GM21390 (cell line): ENCODE measurements at regions not wholly inside any gene's neighbourhood (a gene's known extent, or its start where the extent isn't known, plus 50 kb on each side); places are given as distances from the start of the nearest gene placed in this dataset.
"Not testable (repeated sequence)": the region's sequence is repeated elsewhere in the genome, so short reads cannot be mapped to it uniquely, and the experiment has no call there.

ENCODE experiments used
- ATAC-seq: cut with Tn5 transposase; IDR thresholded peaks from one replicate; pipeline ENCODE4 v1.9.1; 2021; ENCODE audit not compliant: unreplicated experiment

- no peak for ATAC-seq
Measured at GRCh38 chr7:113610572-113610971, 308.2 kb downstream of the PPP1R3A start.

DNA sequence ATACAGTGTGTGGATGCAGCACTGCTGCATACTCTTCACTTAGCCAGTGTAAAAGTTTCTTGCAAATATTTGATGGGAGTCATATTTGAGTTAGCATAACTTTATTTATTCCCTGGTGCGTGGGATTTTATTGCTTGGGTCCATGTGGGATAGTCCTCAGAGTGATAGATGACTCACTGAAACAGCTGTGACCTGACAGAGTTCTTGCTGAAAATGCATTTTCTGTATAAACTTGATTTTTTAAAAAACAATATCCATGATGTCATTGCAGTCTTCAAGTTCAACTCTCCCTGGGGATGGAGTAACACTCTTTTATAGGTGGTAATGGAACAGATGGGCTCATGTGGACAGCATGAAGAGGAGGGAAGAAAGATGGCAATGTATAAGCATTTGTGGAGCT lies 310.0 kb downstream of the PPP1R3A start:
- ATAC-seq = no peak

- ATAC-seq = no peak
Measured at GRCh38 chr7:113606325-113606724, 312.5 kb downstream of the PPP1R3A start.

DNA sequence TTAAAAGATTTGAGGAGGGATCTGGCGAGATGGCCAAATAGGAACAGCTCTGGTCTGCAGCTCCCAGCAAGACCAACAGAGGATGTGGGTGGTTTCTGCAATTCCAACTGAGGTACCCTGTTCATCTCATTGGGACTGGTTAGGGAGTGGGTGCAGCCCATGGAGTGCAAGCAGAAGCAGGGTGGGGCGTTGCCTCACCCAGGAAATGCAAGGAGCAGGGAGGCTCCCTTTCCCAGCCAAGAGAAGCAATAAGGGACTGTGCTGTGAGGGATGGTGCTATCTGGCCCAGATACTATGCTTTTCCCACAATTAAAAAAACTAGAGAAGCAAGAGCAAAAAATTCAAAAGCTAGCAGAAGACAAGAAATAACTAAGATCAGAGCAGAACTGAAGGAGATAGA lies 318.4 kb downstream of the PPP1R3A start:
- not testable (repeated sequence) for ATAC-seq

DNA sequence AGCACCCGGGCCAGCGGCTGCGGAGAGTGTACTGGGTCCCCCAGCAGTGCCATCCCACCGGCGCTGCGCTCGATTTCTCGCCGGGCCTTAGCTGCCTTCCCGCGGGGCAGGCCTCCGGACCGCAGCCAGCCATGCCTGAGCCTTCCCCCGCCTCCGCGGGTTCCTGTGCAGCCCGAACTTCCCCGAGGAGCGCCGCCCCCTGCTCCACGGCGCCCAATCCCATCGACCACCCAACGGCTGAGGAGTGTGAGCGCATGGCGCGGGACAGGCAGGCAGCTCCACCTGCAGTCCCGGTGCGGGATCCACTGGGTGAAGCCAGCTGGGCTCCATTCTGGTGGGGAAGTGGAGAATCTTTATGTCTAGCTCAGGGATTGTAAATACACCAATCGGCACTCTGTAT lies 325.4 kb downstream of the PPP1R3A start:
- not testable (repeated sequence) for ATAC-seq

DNA sequence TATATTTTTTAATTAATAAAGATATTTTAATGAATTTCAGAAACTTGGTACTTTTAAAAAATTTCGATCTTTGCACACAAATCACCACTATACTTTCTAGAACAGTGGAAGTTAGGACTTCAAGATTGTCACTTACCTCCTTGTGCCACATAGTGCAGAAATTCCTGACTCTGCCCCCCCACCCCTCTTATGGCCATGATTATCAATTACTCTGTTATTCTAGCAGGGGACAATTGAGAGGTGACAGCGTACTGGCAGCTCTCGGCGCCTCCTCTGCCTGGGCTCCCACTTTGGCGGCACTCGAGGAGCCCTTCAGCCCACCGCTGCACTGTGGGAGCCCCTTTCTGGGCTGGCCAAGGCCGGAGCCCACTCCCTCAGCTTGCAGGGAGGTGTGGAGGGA lies 325.9 kb downstream of the PPP1R3A start:
- not testable (repeated sequence) for ATAC-seq

- no peak for ATAC-seq
Measured at GRCh38 chr7:113582471-113582870, 336.3 kb downstream of the PPP1R3A start.

GRCh38 chr7:113563257-113563656 lies 355.6 kb downstream of the PPP1R3A start:
- not testable (repeated sequence) for ATAC-seq

DNA sequence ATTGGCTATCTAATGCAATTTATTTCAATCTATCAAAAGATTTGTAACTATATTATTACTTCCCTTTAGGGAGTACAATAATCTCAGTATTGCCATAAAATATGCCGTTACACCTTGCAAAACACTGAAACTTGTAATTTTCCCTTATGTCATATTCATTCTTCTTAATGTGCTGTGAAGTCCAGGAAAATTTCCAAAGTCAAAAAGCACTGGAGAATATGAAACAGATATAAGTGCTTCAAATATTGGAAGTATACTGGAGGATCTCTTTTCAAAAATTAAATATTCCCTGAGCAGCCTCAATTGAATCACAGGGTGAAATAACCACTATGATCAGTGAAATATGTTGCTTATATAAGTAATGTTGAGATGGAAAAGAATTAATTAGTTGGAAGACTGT lies 356.0 kb downstream of the PPP1R3A start:
- no peak for ATAC-seq

DNA sequence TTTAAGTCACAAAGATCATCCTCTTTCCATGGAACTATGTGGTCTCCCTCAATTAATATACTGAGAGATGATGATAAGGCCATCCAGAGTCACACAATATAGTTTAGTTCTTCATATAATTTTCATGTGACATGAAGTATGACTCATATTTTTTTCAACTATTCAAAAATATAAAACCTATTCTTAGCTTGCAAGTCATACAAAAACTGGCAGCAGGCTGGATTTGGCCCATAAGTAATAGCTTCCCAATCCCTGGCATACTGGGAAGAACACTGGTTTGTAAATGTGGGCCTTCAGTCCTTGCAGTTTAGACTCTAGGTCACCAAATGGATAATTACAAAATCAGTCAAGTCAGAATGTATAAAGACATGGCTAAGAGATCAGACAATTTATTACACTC lies 356.6 kb downstream of the PPP1R3A start:
- ATAC-seq = no peak

- ATAC-seq = no peak
Measured at GRCh38 chr7:113561446-113561845, 357.4 kb downstream of the PPP1R3A start.

GRCh38 chr7:113550966-113551365 lies 367.8 kb downstream of the PPP1R3A start:
- ATAC-seq = no peak

DNA sequence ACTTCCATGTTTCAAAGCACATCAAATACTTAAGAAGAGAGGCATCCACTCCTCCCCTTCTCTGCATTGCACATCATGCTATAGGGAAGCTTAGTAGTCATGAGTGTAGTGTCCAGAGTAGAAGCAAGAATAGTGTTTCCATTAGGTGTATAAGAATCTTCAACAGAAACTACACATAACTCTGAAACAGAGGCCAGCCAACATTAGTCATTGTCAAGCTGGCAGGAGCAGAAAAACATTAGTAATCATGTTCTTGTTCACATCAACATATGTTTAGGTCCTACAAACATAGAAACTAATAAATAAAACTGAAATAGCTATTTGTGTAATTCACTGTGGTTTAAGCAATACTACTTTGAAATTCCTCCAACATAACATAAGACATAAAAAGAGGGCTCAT lies 370.2 kb downstream of the PPP1R3A start:
- peak; percentile 70 for ATAC-seq

GRCh38 chr7:113548137-113548536 lies 370.7 kb downstream of the PPP1R3A start:
- ATAC-seq = peak; percentile 70

DNA sequence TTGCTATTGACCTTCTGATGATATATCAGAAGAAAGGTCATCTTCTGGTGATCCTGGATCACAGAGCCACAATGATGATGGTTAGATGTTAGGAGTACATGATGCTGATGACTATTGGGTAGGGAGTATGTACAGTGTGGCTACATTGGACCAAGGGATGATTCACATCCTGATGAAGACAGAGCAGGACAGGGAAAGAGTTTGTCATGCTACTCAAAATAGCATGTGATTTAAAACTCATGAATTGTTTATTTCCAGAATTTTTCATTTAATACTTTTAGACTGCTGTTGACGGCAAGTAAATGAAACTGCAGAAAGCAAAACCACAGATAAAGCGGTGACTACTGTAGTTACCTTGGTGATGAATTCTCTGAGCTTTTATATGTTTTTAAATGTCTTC lies 397.3 kb downstream of the PPP1R3A start:
- ATAC-seq = no peak

DNA sequence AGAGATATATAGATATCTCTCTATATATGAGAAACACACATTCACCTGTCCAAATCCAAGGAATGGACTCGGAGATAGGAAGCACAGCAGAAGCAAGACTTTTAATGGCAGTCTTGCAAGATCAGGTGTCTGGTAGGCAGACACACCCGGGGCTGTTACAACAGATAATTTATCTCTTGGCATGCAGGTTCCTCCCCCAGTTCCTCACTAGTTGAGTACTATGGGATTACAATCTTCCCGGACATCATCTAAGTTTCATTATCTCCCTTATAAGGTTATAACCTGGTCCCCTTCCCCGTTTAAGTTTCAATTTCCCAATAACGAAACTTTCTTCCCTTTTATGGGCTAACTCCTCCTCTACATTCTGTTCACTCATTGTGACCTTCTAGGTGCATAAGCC lies 399.3 kb downstream of the PPP1R3A start:
- ATAC-seq = no peak

- ATAC-seq = no peak
Measured at GRCh38 chr7:113504691-113505090, 386.3 kb upstream of the SMIM30 start.

DNA sequence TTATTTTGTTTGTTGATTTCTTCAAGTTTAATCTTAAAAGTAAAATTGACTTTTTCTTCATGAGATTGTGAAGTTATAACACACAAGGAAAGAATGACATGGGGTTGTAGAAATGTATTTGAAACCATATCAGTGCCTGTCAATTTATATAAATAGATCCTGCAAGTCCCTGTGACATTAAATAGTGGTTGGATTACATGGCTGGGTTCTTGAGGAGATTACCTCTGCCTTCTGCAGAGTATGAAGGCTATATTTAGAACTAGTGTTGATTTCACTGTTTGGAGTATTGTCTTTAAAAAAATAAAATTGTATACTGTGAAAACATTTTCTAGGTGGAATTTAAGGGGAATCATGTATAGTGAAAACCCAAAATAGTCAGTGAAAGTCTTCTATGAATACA lies 385.8 kb upstream of the SMIM30 start:
- ATAC-seq = no peak

DNA sequence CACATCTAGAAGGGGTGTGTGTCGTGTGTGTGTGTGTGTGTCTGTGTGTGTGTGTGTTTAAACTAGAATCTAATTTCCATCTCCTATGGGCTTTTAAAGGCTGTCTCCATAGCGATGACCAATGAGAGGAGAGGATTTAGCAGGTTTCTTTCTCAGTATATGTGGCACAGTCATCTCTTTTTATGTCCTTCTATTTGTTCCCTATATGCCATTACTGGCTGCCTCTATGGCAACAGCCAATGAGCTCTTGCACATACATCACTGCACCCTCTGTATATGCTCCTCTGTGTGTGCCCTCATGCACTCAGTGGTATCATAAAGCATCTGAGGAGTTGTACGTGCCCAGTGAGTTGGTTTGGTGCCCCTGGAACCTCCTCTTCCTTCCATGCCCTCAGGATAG lies 378.2 kb upstream of the SMIM30 start:
- ATAC-seq = not testable (repeated sequence)

DNA sequence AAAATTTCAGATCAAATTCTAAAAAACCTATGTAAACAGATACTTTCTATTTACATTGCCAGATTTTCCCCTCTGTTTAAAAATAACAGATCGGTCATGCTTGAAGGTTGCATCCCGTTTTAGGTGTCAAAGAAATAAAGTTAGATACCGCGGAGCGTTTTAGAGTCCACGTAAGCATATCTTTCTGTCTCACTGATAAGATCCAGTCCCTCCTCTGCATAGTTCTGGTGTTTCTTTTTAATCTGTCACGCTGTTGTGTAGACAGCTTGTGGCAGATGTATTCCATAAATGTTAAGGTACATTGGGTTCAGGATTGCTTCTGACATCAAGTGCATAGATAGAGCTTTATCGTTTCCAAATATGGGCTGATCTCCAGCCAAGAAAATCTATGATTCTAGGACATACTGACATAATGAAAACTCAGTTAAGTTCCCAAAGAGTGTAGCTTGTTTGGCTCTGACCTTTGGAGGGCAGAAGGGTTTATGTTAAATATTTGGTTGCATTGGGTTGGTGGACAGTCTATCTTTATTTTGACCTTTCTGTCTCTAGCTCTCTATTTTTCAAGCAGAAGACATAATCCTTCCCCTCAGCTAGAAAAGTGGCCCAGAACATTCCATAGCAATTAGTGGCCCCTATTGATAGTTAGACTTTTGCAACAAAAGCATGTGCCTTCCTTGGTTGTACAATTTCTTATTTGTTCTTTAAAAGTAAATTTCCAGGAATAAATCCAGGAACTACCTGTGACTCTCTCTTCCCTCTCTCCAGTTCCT lies 376.6 kb upstream of the SMIM30 start:
- ATAC-seq = not testable (repeated sequence)

GRCh38 chr7:113491305-113491704 lies 373.0 kb upstream of the SMIM30 start:
- ATAC-seq = no peak

DNA sequence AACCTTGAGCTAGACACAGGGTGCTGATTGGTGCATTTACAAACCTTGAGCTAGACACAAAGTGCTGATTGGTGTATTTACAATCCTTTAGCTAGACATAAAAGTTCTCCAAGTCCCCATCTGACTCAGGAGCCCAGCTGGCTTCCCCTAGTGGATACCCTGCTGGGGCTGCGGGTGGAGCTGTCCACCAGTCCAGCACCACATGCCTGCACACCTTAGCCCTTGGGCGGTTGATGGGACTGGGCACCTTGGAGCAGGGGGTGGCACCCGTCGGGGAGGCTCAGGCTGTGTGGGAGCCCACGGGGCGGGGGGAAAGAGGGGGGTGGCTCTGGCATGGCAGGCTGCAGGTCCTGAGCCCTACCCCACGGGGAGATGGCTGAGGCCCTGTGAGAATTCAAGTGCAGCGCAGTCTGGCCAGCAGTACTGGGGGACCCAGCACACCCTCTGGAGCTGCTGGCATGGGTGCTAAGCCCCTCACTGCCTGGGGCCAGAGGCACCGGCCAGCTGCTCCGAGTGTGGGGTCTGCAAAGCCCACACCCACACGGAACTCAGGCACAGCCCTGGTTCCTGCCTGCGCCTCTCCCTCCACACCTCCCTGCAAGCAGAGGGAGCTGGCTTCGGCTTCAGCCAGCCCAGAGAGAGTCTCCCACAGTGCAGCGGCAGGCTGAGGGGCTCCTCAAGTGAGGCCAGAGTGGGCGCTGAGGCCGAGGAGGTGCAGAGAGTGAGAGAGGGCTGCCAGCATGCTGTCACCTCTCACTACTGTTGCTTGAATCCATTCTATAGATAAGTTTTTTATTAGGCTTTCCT lies 369.8 kb upstream of the SMIM30 start:
- ATAC-seq = no peak
